HFF-Myc (cell line): ENCODE measurements at regions not wholly inside any gene's neighbourhood (a gene's known extent, or its start where the extent isn't known, plus 50 kb on each side); places are given as distances from the start of the nearest gene placed in this dataset.

Experiments used
- DNase-seq: peaks from one replicate; pipeline ENCODE4 v3.0.0-alpha.2; 2011; ENCODE audit warnings: low read depth; ENCODE audit errors: extremely low read depth
- H3K4me3 ChIP-seq: replicated peaks from 2 replicates; pipeline ENCODE4 v1.5.1; 2011; ENCODE audit warnings: low read depth, mild to moderate bottlenecking, control low read depth, low read length
- TF ChIP-seq, protein P1 (sequence below): IDR thresholded peaks from 2 replicates; pipeline ENCODE4 v1.5.1; 2012; ENCODE audit warnings: mild to moderate bottlenecking, low read depth, low read length, control low read depth; ENCODE audit errors: missing control alignments

DNA sequence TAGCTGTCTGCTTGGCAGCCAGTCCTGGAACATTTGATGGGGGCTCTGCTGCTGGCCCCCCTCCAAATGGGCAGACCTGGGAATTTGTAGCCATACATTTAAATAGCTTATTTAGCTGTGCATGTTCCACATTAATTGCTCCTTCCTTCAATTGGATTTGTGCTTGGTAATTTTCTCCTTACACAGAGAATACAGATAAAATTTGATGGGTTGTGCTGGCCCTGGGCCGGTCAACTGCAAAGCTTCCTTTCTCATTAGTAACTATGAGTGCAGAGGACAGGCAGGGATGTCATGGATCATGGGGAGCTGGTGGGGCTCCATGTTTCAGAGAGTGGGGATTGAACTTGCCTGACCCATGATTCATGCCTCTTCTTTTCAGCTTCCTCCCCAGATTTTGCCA is 201.5 kb upstream of the GHITM start:
- no peak overlapping the region for H3K4me3 ChIP-seq
- TF ChIP-seq, protein P1, sequence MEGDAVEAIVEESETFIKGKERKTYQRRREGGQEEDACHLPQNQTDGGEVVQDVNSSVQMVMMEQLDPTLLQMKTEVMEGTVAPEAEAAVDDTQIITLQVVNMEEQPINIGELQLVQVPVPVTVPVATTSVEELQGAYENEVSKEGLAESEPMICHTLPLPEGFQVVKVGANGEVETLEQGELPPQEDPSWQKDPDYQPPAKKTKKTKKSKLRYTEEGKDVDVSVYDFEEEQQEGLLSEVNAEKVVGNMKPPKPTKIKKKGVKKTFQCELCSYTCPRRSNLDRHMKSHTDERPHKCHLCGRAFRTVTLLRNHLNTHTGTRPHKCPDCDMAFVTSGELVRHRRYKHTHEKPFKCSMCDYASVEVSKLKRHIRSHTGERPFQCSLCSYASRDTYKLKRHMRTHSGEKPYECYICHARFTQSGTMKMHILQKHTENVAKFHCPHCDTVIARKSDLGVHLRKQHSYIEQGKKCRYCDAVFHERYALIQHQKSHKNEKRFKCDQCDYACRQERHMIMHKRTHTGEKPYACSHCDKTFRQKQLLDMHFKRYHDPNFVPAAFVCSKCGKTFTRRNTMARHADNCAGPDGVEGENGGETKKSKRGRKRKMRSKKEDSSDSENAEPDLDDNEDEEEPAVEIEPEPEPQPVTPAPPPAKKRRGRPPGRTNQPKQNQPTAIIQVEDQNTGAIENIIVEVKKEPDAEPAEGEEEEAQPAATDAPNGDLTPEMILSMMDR, result no peak
- no peak for DNase-seq

DNA sequence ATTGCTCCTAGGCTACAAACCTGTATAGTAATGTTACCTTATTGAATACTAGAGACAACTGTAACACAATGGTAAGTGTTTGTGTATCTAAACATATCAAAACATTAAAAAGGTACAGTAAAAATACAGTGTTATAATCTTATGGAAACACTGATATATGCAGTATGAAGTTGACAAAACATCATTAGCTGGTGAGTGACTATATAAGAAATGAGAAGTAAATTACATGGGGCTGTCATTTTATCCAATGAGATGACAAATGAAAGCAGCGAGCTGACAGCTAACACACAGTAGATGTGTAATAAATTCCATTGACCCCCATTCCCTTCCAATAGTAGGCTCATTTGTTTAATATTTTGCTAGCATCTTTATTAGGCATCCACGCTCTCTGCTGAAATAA is 198.1 kb upstream of the GHITM start:
- no peak for DNase-seq
- TF ChIP-seq, protein P1, result no peak
- no peak overlapping the region for H3K4me3 ChIP-seq

DNA sequence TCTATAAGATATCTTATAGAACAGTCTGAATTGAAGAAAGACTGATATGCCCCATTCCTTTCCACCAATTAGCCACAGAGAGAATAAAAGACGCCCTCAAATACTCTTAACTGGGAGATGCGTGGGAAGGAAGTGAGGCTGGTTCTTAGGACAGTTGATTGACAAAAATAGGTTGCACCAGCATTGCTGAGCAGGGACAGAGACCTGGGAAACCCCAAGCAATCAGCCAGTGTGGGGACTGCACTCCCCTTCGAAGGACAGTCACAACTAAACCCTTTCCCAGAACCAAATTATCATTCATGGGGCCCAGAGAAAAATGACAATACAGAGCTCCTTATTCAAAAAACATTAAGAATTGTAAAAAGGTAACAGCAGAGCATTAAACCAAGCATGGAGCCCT is 196.9 kb upstream of the GHITM start:
- TF ChIP-seq, protein P1, result no peak

DNA sequence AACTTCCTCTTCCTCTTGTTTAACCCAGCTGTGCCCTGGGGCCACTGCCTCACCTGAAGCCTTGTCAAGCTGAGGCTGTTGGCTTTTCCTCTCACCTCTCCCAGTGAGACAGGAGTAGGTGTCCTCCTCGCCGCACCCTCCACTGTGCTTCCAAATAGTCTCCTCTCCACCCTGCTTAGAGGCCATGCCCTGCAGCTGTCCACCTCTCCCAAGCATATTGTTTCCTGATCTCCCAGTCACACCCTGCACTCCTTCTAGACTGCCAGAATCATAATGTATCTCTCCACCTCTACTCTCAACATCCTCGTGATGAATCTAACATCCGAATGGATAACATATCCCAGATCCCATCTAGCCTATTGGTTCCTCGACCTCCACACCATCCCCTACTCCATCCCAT is 196.3 kb upstream of the GHITM start:
- H3K4me3 ChIP-seq, result no peak overlapping the region
- no peak for DNase-seq
- TF ChIP-seq, protein P1, result no peak

More for the DNA sequence above, 196.9 kb upstream of the GHITM start:
- no peak overlapping the region for H3K4me3 ChIP-seq
- no peak for DNase-seq

DNA sequence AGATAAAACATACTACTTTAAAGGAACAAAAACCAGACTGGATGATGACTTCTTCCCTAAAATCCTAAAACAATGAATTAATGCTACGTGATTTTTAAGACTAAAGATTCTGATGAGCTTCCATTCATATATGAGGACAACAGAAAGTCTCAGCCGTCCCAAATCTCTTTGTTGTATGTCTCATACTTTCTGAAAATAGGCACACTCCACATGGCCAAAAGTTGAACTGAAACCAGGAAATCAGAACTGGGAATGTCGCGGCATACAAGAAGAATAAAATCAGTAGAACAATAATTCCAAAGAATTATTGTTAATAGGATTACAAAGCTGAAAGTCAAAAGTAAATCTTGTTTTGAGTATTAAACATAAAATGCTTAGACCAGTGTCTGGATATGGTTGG is 195.4 kb upstream of the GHITM start:
- H3K4me3 ChIP-seq, result no peak overlapping the region

DNA sequence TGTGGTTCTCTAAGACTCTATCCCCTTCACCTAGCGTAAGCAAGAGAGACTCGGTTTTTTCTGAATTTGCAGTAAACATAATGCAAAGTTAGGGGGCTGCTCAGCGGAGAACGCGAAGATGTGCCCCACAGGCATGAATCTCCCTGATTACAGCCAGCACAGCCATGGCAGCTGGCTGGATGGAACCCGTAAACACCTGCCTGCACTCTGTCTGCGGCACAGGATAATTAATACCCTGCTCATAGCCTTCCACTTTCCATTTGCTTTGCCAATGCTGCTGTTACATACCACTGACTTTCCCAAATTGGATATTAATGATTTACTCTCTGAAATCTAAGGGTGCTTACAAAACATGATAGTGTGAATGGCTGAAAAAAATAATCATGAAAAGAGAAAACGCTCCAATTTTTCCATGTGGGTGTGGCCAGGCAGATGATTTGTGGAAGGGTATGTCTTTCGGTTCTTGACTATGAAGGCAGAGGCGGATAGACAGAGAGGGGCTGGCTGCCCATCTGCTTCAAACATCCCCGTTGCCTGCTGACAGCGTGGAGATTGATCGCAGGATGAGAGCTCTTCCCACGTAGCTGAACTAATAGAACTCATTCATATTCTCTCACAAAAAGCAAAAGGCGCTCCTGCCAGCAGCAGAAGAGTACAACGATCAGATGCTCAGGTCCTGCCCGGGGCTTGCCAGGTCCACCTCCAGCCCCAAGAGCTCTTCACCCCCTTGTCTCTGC is 193.2 kb upstream of the GHITM start:
- no peak for DNase-seq
- TF ChIP-seq, protein P1, result no peak
- no peak overlapping the region for H3K4me3 ChIP-seq

More for the DNA sequence above, 195.4 kb upstream of the GHITM start:
- TF ChIP-seq, protein P1, result no peak
- DNase-seq, result no peak

DNA sequence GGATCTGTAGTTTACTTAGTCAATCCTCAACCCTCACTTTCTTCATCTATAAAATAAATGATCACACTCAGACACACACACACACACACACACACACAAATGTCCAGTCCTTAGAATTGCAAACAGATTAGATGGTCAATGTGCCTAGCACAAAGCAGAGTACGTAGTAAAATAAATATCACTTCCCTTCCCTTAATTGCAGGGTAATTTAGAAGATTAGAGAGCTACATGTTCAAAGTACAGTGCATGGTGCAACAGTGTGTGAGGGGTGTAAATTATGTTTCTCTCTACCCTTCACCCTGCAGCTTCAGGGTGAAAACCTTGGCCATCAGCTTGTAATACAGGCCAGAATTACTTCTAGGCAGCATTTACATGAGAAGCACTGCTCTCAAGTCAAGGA is 187.0 kb upstream of the GHITM start:
- TF ChIP-seq, protein P1, result no peak
- H3K4me3 ChIP-seq, result no peak overlapping the region
- DNase-seq, result no peak
